Astrocyte (in vitro differentiated cells and primary cell): ENCODE measurements at regions not wholly inside any gene's neighbourhood (a gene's known extent, or its start where the extent isn't known, plus 50 kb on each side); places are given as distances from the start of the nearest gene placed in this dataset.

Experiments used
- CTCF ChIP-seq: IDR thresholded peaks from 2 replicates; pipeline ENCODE4 v1.5.1; 2011; ENCODE audit warnings: low read depth, mild to moderate bottlenecking, inconsistent platforms, low read length, moderate library complexity; ENCODE audit not compliant: insufficient read depth
- EZH2 ChIP-seq: IDR thresholded peaks from 2 replicates; pipeline ENCODE4 v1.6.1; 2012; ENCODE audit warnings: mild to moderate bottlenecking, low read length, inconsistent platforms; ENCODE audit not compliant: insufficient read depth

- TF ChIP-seq EZH2 (no peak), CTCF (no peak)
These were observed 168.5 kb upstream of the LDB2 start for GRCh38 chr4:17066972-17067371.
